ENCODE measurements at regions not wholly inside any gene's neighbourhood (a gene's known extent, or its start where the extent isn't known, plus 50 kb on each side); places are given as distances from the start of the nearest gene placed in this dataset.

DNA sequence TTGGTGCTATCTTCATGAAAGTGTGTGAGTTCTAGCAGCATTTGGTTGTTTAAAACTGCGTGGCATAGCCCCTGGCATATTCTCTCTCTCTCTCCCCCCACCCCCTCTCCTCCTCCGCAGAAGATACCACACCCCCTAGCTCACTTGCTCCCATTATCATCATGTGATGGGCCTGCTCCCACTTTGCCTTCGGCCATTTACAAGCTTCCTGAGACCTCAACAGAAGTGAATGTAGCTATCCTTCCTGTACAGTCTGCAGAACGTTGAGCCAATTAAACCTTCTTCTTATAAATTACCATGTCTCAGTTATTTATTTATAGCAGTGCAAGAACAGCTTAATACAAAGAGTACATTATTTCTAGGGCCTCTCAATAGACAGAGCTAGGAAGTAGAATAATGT lies 1032.5 kb upstream of the CADM2 start:
- TF ChIP-seq EZH2 (IDR thresholded peaks at IDR 0.05; ENCODE audit: insufficient read depth, poor library complexity, severe bottlenecking) (no peak), EZH2phosphoT487 (IDR thresholded peaks at IDR 0.05; ENCODE audit: insufficient read depth, low read depth) (no peak)
